Stimulated activated effector memory CD8-positive, alpha-beta T cell treated with anti-CD3 and anti-CD28 coated beads, Interleukin-12 subunit alpha, Interleukin-12 subunit beta, amount 100 ng/mL, for 72 hours (primary cell): ENCODE measurements at regions not wholly inside any gene's neighbourhood (a gene's known extent, or its start where the extent isn't known, plus 50 kb on each side); places are given as distances from the start of the nearest gene placed in this dataset.

Experiments used
- ATAC-seq: fragments of 150-1000 bp; cut with Tn5 transposase; 2 replicates; pipeline ENCODE4 v1.10.0; 2021
- DNase-seq, 2 donors: peaks; one replicate each; pipeline ENCODE4 v3.0.0; 2021 to 2022; ENCODE audit warnings: low spot score in 2 of 2
- H3K27ac Mint-ChIP-seq: one replicate; pipeline ENCODE4 v1.8.0; 2022; ENCODE audit warnings: mild to moderate bottlenecking, mixed read lengths
- H3K36me3 Mint-ChIP-seq: one replicate; pipeline ENCODE4 v1.8.0; 2022; ENCODE audit warnings: mild to moderate bottlenecking, mixed read lengths
- H3K4me1 Mint-ChIP-seq: one replicate; pipeline ENCODE4 v1.8.0; 2022; ENCODE audit warnings: mixed read lengths
- H3K4me3 Mint-ChIP-seq: one replicate; pipeline ENCODE4 v1.8.0; 2022; ENCODE audit warnings: mild to moderate bottlenecking, mixed read lengths
- H3K9me3 Mint-ChIP-seq: one replicate; pipeline ENCODE4 v1.8.0; 2022; ENCODE audit warnings: mixed read lengths

DNA sequence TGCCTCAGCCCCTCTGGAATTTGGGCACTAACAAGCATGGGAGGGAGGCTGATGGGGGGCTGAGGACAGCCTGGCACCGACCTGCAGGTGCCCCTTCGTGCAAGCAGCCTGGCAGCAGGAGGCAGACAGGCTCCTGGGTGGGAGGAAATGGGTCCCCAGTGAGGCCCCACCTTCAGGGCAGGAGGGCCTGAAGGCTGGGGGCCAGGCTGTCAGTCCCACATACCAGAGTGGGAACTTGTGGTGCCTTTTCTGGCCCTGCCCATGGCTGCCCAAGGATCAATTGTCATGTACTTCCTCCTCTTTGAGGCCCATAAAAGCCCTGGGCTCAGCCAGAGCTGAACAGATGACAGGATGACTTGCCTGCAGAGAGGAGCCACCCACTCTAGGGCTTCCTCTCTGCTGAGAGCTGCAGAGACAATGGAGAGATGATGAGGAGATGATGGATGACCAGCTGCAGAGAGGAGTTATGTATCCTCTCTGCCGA is 141.0 kb downstream of the PDHA2 start:
- peaks cover 8% of the 10 kb centered on the region for H3K9me3 Mint-ChIP-seq
- no peak overlapping the region for H3K4me3 Mint-ChIP-seq
- DNase-seq, result no peak
- no peaks in the 10 kb centered on the region for H3K4me1 Mint-ChIP-seq
- ATAC-seq, result no peak
- no peaks in the 10 kb centered on the region for H3K36me3 Mint-ChIP-seq
- no peak overlapping the region for H3K27ac Mint-ChIP-seq

DNA sequence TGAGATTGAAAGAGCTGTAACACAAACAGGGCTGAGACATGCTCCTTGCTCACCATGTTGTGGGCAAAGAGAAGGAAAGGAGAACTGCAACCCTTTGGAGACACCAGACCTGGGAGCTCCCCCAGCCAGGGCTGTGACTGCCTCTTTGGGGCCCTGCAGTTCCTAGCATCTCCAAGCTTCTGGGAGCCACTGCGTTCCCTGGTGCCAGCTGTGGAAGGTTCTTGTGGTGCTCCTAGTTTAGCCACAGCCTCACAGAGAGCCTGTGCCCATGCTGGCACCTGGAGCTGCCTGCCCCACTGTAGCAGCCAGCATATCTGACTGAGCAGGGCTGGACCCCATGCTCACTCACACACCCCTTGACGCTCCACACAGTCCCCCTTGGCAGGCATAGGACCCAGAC is 141.7 kb downstream of the PDHA2 start:
- H3K4me1 Mint-ChIP-seq, result no peaks in the 10 kb centered on the region
- no peaks in the 10 kb centered on the region for H3K36me3 Mint-ChIP-seq
- H3K27ac Mint-ChIP-seq, result no peak overlapping the region
- no peak overlapping the region for H3K4me3 Mint-ChIP-seq
- no peak for ATAC-seq
- peaks cover 10% of the 10 kb centered on the region for H3K9me3 Mint-ChIP-seq
- no peak for DNase-seq

DNA sequence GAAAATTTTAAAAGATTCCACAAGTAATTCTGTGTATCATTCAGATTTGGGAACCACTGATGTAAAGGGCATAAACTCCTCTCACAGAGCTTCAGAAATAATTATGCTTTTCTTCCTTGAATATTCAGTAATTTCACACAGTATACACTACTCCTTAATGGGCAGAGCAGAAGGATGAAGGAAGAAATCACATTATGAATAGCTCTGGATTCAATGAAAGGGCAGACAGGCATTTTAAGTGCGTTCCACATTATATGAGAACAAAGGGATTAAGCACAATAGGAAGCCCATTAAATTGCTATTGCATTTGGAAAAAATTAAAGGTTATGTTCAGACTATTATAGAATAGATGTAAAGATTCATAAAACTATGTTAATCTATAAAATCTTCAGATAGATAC is 142.6 kb downstream of the PDHA2 start:
- no peak for ATAC-seq
- Mint-ChIP-seq H3K4me3 (no peak overlapping the region), H3K36me3 (no peaks in the 10 kb centered on the region), H3K9me3 (peaks cover 10% of the 10 kb centered on the region), H3K27ac (no peak overlapping the region), H3K4me1 (no peaks in the 10 kb centered on the region)
- DNase-seq, result no peak

DNA sequence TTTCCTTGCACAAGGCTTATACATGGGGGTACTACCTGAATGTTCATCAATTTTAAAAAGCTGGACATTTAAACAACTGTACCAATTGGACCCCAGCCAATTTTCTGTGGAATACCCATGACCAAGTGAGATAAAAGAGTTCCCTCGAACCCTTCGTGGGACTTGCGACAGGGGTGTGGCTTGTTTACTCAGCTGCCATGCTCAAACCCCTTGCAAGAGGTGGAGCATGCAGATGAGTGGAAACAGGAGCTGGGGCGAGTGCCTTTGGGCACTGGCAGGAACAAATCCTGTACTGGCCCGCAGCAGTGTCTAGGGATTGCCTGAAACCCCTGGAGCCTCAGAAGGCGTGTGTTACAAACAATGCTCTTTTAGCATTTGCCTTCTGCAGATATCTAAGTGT is 144.2 kb downstream of the PDHA2 start:
- Mint-ChIP-seq H3K9me3 (peaks cover 10% of the 10 kb centered on the region), H3K27ac (no peak overlapping the region), H3K4me3 (no peak overlapping the region), H3K36me3 (no peaks in the 10 kb centered on the region), H3K4me1 (no peaks in the 10 kb centered on the region)
- ATAC-seq (no peak), DNase-seq (no peak)

- H3K4me3 Mint-ChIP-seq, result no peak overlapping the region
- H3K27ac Mint-ChIP-seq, result no peak overlapping the region
- H3K4me1 Mint-ChIP-seq, result no peaks in the 10 kb centered on the region
- ATAC-seq (no peak), DNase-seq (no peak)
- no peaks in the 10 kb centered on the region for H3K36me3 Mint-ChIP-seq
- peaks cover 6% of the 10 kb centered on the region for H3K9me3 Mint-ChIP-seq
Observed at GRCh38 chr4:95985051-95985450, 145.2 kb downstream of the PDHA2 start.

DNA sequence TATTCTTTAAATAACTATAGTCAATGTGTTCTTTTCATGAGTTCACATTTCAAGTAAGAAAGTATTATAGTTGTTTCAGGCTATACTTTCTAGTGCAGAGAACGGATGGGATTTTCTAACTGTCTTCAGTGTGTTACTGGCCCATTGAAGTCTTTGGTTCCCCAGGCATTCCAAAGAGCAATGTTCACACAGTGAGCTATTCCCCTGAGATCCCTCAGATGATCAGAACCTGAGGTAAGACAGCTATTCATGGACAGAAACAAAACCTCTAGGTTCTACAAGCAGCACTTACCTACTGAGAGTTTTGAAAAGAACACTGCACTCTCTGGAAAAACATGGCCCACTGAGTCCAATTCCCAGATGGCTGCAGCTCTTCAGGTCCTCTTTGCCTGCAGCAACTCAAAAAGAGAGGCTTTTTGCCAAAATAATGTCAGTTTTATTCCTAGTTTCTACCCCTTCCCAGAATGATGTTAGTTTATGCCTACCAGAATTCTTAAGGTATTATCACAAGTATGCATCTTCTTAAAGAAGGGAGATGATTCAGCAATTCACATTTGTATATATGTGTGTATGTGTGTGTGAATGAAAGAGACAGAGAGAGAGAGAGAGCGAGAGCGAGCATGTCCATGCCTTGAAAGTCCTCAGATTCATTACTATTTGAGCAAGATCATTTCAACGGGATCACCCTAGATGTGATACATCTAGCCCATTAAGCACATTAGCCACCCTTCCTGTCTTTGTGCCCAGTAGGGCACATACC is 146.1 kb downstream of the PDHA2 start:
- Mint-ChIP-seq H3K4me1 (no peaks in the 10 kb centered on the region), H3K36me3 (no peaks in the 10 kb centered on the region), H3K4me3 (no peak overlapping the region), H3K27ac (no peak overlapping the region), H3K9me3 (peaks cover 6% of the 10 kb centered on the region)
- DNase-seq (no peak), ATAC-seq (no peak)

GRCh38 chr4:95987851-95988250 is 148.0 kb downstream of the PDHA2 start:
- Mint-ChIP-seq H3K4me1 (no peaks in the 10 kb centered on the region), H3K4me3 (no peak overlapping the region), H3K36me3 (no peaks in the 10 kb centered on the region), H3K27ac (no peak overlapping the region), H3K9me3 (peaks cover 9% of the 10 kb centered on the region)
- no peak for DNase-seq
- ATAC-seq, result no peak

GRCh38 chr4:95998311-95998710 is 158.4 kb downstream of the PDHA2 start:
- no peaks in the 10 kb centered on the region for H3K36me3 Mint-ChIP-seq
- ATAC-seq (no peak), DNase-seq (no peak)
- H3K4me1 Mint-ChIP-seq, result no peaks in the 10 kb centered on the region
- H3K27ac Mint-ChIP-seq, result no peak overlapping the region
- H3K4me3 Mint-ChIP-seq, result no peak overlapping the region
- peaks cover 8% of the 10 kb centered on the region for H3K9me3 Mint-ChIP-seq

DNA sequence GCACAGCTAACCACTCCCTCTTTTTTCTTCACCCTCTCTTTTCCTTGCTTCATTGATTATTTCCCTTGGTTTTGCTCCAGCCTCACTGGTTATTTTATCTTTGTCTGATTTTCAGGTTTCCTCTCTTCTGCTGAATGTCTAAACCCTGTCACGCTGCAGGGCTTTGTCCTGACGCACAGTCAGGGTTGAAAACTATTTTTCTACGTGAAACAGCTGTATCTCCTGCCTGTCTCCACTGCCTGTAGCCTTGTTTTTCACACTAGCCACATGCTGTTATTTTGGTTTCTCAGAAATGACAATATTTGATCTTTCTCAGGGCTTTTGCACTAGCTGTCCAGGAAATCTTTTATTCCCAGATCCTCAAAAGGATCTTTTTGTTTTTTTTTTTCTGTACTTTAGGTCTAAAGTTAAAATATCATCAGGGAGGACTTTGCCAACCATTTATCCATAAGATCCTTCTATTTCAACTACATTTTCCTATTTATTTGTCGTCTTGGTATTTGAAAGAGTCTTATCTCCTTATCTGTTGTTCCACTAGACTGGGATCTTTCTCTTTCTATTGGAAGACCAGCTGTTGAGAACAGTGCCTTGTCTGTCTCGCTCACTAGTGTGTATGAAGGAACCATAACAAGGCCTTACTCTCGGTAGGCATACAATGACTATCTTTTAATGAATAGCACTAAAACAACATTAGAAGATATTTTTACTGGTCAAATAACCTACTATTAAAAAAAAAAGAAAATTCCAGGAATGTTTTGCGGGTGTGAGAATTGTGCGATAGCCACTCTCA is 164.3 kb downstream of the PDHA2 start:
- H3K27ac Mint-ChIP-seq, result no peak overlapping the region
- H3K36me3 Mint-ChIP-seq, result no peaks in the 10 kb centered on the region
- ATAC-seq, result no peak
- peaks cover 12% of the 10 kb centered on the region for H3K9me3 Mint-ChIP-seq
- no peak overlapping the region for H3K4me3 Mint-ChIP-seq
- DNase-seq, result no peak
- H3K4me1 Mint-ChIP-seq, result no peaks in the 10 kb centered on the region

DNA sequence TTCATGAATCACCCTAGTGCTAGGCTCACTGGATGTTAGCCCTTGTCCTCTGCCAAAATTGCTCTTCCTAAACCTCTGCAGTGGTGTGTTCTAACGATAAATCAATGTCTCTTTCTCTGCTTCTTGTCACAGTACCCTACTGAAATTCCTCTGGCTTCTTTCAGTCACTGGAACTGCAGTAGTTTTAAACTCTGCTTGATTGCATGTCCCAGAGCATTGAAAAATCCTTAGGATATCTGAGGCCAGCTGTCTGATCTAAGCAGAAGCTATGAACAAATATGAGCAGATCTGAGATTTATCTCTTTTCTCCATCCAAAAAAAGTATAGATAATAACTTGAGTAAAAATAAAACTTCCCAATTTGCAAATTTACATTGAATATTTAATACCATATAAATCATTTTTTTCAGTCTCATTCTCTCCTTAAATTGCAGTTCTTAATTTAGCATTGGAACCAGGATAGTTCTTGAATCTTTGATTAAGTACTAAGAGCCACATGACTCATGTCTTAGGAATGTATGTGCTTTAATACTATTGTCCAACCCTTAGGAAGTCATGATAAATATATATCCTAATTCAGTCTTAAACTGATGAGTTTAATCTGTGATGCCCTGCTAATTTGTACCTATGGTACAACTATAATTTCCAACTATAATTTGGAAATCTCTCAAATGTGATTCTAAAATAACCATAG is 169.7 kb downstream of the PDHA2 start:
- Mint-ChIP-seq H3K4me3 (no peak overlapping the region), H3K9me3 (peaks cover 8% of the 10 kb centered on the region), H3K27ac (no peak overlapping the region), H3K36me3 (no peaks in the 10 kb centered on the region), H3K4me1 (no peaks in the 10 kb centered on the region)
- no peak for ATAC-seq
- DNase-seq, result no peak

- H3K27ac Mint-ChIP-seq, result no peak overlapping the region
- peaks cover 8% of the 10 kb centered on the region for H3K9me3 Mint-ChIP-seq
- ATAC-seq (no peak), DNase-seq (no peak)
- H3K4me3 Mint-ChIP-seq, result no peak overlapping the region
- no peaks in the 10 kb centered on the region for H3K4me1 Mint-ChIP-seq
- H3K36me3 Mint-ChIP-seq, result no peaks in the 10 kb centered on the region
Observed at GRCh38 chr4:96012687-96013086, 172.8 kb downstream of the PDHA2 start.

DNA sequence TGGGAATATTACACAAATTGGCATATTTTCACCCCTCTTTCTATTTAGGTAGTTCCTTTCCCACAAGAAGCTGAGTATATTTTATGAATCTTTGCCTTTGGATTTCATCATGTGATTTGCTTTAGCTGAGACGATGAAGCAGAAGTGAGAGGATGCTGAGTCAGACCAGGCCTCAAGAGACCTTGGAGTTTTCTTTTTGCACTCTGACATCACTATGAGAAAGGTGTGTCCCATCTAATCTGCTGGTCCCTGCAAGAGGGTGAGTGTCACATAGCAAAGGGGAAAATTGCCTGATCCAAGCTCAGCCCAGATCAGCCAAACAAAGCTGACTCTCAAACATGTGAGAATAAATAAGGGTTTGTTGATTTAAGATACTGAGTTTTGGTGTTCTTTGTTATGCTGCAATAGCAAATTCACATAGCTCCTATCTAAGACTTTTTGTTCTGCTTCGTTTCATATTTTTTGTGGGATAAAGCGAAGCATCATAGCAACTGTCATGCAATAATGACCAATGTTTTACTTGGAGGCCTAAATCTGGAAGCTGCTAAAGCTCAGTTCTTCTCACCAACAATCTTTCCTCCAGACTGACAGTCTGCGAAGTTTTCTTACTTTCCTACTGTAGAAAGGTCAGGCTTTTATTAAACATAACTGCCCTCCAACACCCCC is 176.9 kb downstream of the PDHA2 start:
- ATAC-seq (no peak), DNase-seq (no peak)
- H3K27ac Mint-ChIP-seq, result no peak overlapping the region
- H3K36me3 Mint-ChIP-seq, result no peaks in the 10 kb centered on the region
- no peaks in the 10 kb centered on the region for H3K4me1 Mint-ChIP-seq
- peaks cover 6% of the 10 kb centered on the region for H3K9me3 Mint-ChIP-seq
- no peak overlapping the region for H3K4me3 Mint-ChIP-seq

GRCh38 chr4:96025011-96025410 is 185.1 kb downstream of the PDHA2 start:
- H3K4me3 Mint-ChIP-seq, result no peak overlapping the region
- ATAC-seq, result no peak

GRCh38 chr4:96035727-96036126 is 195.8 kb downstream of the PDHA2 start:
- Mint-ChIP-seq H3K36me3 (no peaks in the 10 kb centered on the region), H3K9me3 (peaks cover 12% of the 10 kb centered on the region), H3K4me1 (no peaks in the 10 kb centered on the region), H3K27ac (no peak overlapping the region), H3K4me3 (no peak overlapping the region)
- DNase-seq, result no peak
- no peak for ATAC-seq

More at GRCh38 chr4:96025011-96025410, 185.1 kb downstream of the PDHA2 start:
- no peaks in the 10 kb centered on the region for H3K36me3 Mint-ChIP-seq
- H3K9me3 Mint-ChIP-seq, result peaks cover 19% of the 10 kb centered on the region
- DNase-seq, result no peak
- no peak overlapping the region for H3K27ac Mint-ChIP-seq
- no peaks in the 10 kb centered on the region for H3K4me1 Mint-ChIP-seq

- Mint-ChIP-seq H3K4me3 (no peak overlapping the region), H3K4me1 (no peaks in the 10 kb centered on the region), H3K27ac (no peak overlapping the region), H3K36me3 (no peaks in the 10 kb centered on the region), H3K9me3 (peaks cover 14% of the 10 kb centered on the region)
- DNase-seq (no peak), ATAC-seq (no peak)
Observed at GRCh38 chr4:96036781-96037180, 196.9 kb downstream of the PDHA2 start.
